ENCODE measurements at regions not wholly inside any gene's neighbourhood (a gene's known extent, or its start where the extent isn't known, plus 50 kb on each side); places are given as distances from the start of the nearest gene placed in this dataset.

- no peaks in the 10 kb centered on the region for H3K36me3 ChIP-seq (ENCODE audit: insufficient read depth, low read length)
- no peaks in the 10 kb centered on the region for H3K9me2 ChIP-seq (replicated peaks; ENCODE audit: low read depth, low read length)
- TF ChIP-seq CTCF (conservative IDR thresholded peaks at IDR 0.05; ENCODE audit: low read length) (no peak), EZH2phosphoT487 (IDR thresholded peaks at IDR 0.05; ENCODE audit: borderline replicate concordance) (no peak)
- no peak overlapping the region for H3K9ac ChIP-seq (ENCODE audit: low read depth, low read length, poor library complexity, severe bottlenecking)
- H3F3A ChIP-seq (ENCODE audit: low read depth): no peaks in the 10 kb centered on the region
- peaks cover 23% of the 10 kb centered on the region for H3K4me1 ChIP-seq (ENCODE audit: insufficient read depth, low read length, poor library complexity, severe bottlenecking)
- H3K4me3 ChIP-seq (ENCODE audit: low read length, poor library complexity, severe bottlenecking): no peak overlapping the region
- H3K4me2 ChIP-seq (ENCODE audit: low read depth, low read length, poor library complexity, severe bottlenecking): peak overlapping the region; percentile 25
- H3K9me3 ChIP-seq (ENCODE audit: insufficient read depth, low read depth, low read length): no peaks in the 10 kb centered on the region
- no peaks in the 10 kb centered on the region for H4K20me1 ChIP-seq (ENCODE audit: insufficient read depth, low read length, poor library complexity, severe bottlenecking)
- no peaks in the 10 kb centered on the region for H3K27me3 ChIP-seq (ENCODE audit: insufficient read depth, low read length, poor library complexity, severe bottlenecking)
- H3K79me2 ChIP-seq (ENCODE audit: insufficient read depth, low read length): no peaks in the 10 kb centered on the region
- no peak overlapping the region for H2AFZ ChIP-seq (ENCODE audit: low read length)
Measured at GRCh38 chr5:74162524-74162923, 478.0 kb downstream of the ENC1 start.

- H3K36me3 ChIP-seq (ENCODE audit: insufficient read depth, low read length): no peaks in the 10 kb centered on the region
- H2AFZ ChIP-seq (ENCODE audit: low read length): no peak overlapping the region
- no peak overlapping the region for H3K4me2 ChIP-seq (ENCODE audit: low read depth, low read length, poor library complexity, severe bottlenecking)
- H3K9me2 ChIP-seq (replicated peaks; ENCODE audit: low read depth, low read length): no peaks in the 10 kb centered on the region
- peaks cover 23% of the 10 kb centered on the region for H3K4me1 ChIP-seq (ENCODE audit: insufficient read depth, low read length, poor library complexity, severe bottlenecking)
- no peaks in the 10 kb centered on the region for H3K9me3 ChIP-seq (ENCODE audit: insufficient read depth, low read depth, low read length)
- no peak overlapping the region for H3K4me3 ChIP-seq (ENCODE audit: low read length, poor library complexity, severe bottlenecking)
- no peaks in the 10 kb centered on the region for H4K20me1 ChIP-seq (ENCODE audit: insufficient read depth, low read length, poor library complexity, severe bottlenecking)
- H3F3A ChIP-seq (ENCODE audit: low read depth): no peaks in the 10 kb centered on the region
- H3K9ac ChIP-seq (ENCODE audit: low read depth, low read length, poor library complexity, severe bottlenecking): no peak overlapping the region
- H3K79me2 ChIP-seq (ENCODE audit: insufficient read depth, low read length): no peaks in the 10 kb centered on the region
- TF ChIP-seq CTCF (conservative IDR thresholded peaks at IDR 0.05; ENCODE audit: low read length) (no peak), EZH2phosphoT487 (IDR thresholded peaks at IDR 0.05; ENCODE audit: borderline replicate concordance) (no peak)
- H3K27me3 ChIP-seq (ENCODE audit: insufficient read depth, low read length, poor library complexity, severe bottlenecking): no peaks in the 10 kb centered on the region
Measured at GRCh38 chr5:74161170-74161569, 479.4 kb downstream of the ENC1 start.

GRCh38 chr5:74156728-74157383 is 483.7 kb downstream of the ENC1 start:
- Histone ChIP-seq H3K4me1 (ENCODE audit: insufficient read depth, low read length, poor library complexity, severe bottlenecking) (peaks cover 8% of the 10 kb centered on the region), H3K27me3 (ENCODE audit: insufficient read depth, low read length, poor library complexity, severe bottlenecking) (no peaks in the 10 kb centered on the region), H3K9me3 (ENCODE audit: insufficient read depth, low read depth, low read length) (no peaks in the 10 kb centered on the region), H3K36me3 (ENCODE audit: insufficient read depth, low read length) (no peaks in the 10 kb centered on the region), H3K79me2 (ENCODE audit: insufficient read depth, low read length) (no peaks in the 10 kb centered on the region), H3K4me3 (ENCODE audit: low read length, poor library complexity, severe bottlenecking) (no peak overlapping the region), H3F3A (ENCODE audit: low read depth) (no peaks in the 10 kb centered on the region), H3K9me2 (replicated peaks; ENCODE audit: low read depth, low read length) (no peaks in the 10 kb centered on the region), H2AFZ (ENCODE audit: low read length) (no peak overlapping the region), H4K20me1 (ENCODE audit: insufficient read depth, low read length, poor library complexity, severe bottlenecking) (no peaks in the 10 kb centered on the region), H3K9ac (ENCODE audit: low read depth, low read length, poor library complexity, severe bottlenecking) (no peak overlapping the region), H3K4me2 (ENCODE audit: low read depth, low read length, poor library complexity, severe bottlenecking) (no peak overlapping the region)
- no peak for TF ChIP-seq CTCF (conservative IDR thresholded peaks at IDR 0.05; ENCODE audit: low read length)
- TF ChIP-seq EZH2phosphoT487 (IDR thresholded peaks at IDR 0.05; ENCODE audit: borderline replicate concordance): no peak

Data from Loucy (cell line).